Sigmoid colon (tissue), 4 donors: ENCODE measurements at regions not wholly inside any gene's neighbourhood (a gene's known extent, or its start where the extent isn't known, plus 50 kb on each side); places are given as distances from the start of the nearest gene placed in this dataset.

Source experiments
- CTCF ChIP-seq, 4 experiments: fragments of 450-650 bp in 3 of 4; fragments of 200-600 bp in 1 of 4; IDR thresholded peaks; one replicate each; pipeline ENCODE4 v1.5.1; 2016 to 2019; ENCODE audit warnings: antibody characterized with exemption in 4 of 4, mild to moderate bottlenecking in 3 of 4, moderate library complexity in 2 of 4
- POLR2A ChIP-seq, 2 donors: fragments of 450-650 bp; IDR thresholded peaks; one replicate each; pipeline ENCODE4 v1.6.1; 2016; ENCODE audit warnings: antibody characterized with exemption in 2 of 2, mild to moderate bottlenecking in 2 of 2, moderate library complexity in 2 of 2
- POLR2AphosphoS5 ChIP-seq, 4 donors: sonication (generic); formaldehyde crosslinking; IDR thresholded peaks; one replicate each; pipeline ENCODE4 v1.6.1; 2017; ENCODE audit warnings: antibody characterized with exemption in 4 of 4

- TF ChIP-seq CTCF (IDR thresholded peaks at IDR 0.05) = no peak
- TF ChIP-seq POLR2A (IDR thresholded peaks at IDR 0.05) = no peak
- no peak for TF ChIP-seq POLR2AphosphoS5 (IDR thresholded peaks at IDR 0.05)
These were observed 71.1 kb upstream of the DSC1 start for GRCh38 chr18:31233621-31234275.
